HG02943 (cell line): ENCODE measurements at regions not wholly inside any gene's neighbourhood (a gene's known extent, or its start where the extent isn't known, plus 50 kb on each side); places are given as distances from the start of the nearest gene placed in this dataset.

Source experiments
- ATAC-seq: cut with Tn5 transposase; IDR thresholded peaks from one replicate; pipeline ENCODE4 v1.9.1; 2021; ENCODE audit warnings: mild to moderate bottlenecking, low read depth, moderate library complexity; ENCODE audit not compliant: unreplicated experiment

GRCh38 chr12:34288963-34289345 lies 266.7 kb downstream of the ALG10 start:
- ATAC-seq = no peak

- no peak for ATAC-seq
Measured at GRCh38 chr12:34289431-34290380, 267.4 kb downstream of the ALG10 start.

DNA sequence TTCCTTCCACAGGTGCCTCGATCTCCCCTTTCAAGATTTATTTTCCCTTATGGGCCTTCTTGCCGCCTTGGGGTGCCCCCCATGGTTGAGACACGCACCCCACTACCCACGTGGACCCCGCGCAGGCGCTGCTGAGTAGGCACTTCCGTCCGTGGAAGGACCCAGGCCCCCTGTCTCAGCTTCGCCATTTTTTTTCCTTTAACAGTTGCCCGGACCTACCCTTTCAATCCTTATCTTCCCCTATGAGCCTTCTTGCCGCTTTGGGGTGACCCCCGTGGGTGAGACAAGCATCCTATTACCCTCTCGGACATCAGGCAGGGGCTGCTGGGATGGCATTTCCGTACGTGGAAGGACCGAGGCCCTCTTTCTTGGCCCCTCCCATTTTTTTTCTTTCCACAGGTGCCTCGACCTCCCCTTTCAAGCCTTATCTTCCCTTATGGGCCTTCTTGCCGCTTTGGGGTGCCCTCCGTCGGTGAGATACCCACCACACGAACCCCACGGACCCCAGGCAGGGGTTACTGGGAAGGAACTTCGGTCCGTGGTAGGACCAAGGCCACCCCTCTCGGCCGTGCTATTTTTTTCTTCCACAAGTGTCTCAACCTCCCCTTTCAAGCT lies 268.2 kb downstream of the ALG10 start:
- no peak for ATAC-seq

DNA sequence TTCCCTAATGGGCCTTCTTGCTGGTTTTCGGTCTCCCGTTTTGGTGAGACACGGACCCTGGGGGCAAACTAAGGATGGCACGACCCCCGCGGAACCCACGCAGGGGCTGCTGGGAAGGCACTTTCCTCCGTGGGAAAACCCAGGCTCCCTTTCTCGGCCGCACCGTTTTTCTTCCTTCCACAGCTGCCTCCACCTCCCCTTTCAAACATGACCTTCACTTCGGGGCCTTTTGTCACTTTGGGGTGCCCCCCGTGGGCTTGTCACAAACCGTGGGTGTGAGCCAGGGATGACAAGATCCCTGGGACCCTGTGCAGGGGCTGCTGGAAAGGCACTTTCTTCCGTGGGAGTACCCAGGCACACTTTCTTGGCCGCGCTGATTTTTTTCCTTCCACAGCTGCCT lies 268.7 kb downstream of the ALG10 start:
- ATAC-seq = no peak

DNA sequence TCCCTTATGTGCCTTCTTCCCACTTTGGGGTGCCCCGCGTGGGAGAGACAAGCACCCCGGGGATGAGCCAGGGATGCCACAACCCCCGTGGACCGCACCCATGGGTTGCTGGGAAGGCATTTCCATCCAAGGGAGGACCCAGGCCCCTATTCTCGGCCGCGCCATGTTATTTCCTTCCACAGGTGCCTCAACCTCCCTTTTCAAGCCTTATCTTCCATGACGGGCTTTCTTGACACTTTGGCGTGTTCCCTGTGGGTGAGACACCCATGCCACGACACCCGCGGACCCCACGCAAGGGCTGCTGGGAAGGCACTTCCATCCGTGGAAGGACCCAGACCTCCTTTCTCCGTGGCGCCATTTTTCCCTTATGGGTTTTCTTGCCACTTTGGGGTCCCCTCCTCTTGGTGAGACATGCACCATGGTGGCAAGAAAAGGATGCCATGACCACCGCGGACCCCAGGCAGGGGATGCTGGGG lies 269.2 kb downstream of the ALG10 start:
- ATAC-seq = no peak

DNA sequence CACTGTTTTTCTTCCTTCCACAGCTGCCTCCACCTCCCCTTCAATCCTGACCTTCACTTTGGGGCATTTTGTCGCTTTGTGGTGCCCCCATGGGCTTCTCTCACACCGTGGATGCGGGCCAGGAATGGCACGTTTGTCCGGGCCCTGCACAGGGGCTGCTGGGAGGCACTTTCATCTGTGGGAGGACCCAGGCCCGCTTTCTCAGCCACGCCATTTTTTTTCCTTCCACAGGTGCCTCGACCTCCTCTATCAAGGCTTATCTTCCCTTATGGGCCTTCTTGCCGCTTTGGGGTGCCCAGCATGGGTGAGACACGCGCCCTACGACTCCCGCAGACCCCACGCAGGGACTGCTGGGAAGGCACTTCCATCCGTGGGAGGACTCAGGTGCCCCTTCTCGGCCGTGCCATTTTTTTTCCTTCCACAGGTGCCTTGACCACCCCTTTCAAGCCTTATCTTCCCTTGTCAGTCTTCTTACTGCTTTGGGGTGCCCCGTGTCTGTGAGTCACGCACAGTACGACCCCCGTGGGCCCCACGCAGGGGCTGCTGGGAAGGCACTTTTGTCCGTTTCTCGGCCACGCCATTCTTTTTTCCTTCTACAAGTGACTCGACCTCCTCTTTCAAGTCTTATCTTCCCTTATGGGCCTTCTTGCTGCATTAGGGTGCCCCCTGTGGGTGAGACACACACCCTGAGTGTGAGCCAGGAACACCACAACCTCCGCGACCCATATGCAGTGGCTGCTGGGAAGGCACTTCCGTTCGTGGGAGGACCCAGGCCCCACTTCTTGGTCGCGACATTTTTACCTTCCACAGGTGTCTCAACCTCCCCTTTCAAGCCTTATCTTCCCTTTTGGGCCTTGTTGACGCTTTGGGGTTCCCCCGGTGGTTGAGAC lies 270.7 kb downstream of the ALG10 start:
- no peak for ATAC-seq

DNA sequence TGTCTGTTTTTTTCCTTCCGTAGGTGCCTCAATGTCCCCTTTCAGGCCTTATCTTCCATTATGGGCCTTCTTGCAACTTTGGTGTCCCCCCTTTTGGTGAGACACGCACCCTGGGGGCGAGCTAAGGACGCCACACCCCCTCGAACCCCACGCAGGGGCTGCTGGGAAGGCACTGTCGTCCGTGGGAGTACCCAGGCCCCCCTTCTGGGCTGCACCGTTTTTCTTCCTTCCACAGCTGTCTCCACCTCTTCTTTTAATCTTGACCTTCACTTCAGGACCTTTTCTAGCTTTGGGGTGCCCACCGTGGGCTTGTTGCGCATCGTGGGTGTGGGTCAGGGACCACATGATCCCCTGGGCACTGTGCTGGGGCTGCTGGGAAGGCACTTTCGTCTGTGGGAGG lies 271.8 kb downstream of the ALG10 start:
- ATAC-seq = no peak

DNA sequence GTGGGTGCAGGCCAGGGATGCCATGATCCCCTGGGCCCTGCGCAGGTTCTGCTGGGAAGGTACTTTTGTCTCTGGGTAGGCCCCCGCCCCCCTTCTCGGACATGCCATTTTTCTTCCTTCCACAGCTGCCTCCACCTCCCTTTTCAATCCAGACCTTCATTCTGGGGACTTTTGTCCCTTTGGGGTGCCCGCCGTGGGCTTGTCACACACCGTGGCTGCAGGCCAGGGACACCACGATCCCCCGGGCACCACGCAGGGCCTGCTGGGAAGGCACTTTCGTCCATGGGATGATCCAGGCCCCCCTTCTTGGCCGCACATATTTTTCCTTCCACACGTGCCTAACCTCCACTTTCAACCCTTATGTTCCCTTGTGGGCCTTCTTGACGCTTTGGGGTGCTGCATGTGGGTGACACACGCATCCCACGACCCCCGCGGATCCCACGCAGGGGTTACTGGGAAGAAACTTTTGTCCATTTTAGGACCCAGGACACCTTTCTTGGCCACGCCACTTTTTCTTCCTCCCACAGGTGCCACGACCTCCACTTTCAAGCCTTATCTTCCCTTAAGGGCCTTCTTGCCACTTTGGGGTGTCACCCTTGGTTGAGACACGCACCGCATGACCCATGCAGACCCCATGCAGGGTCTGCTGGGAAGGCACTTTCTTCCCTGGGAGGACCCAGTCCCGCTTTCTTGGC lies 272.5 kb downstream of the ALG10 start:
- no peak for ATAC-seq

DNA sequence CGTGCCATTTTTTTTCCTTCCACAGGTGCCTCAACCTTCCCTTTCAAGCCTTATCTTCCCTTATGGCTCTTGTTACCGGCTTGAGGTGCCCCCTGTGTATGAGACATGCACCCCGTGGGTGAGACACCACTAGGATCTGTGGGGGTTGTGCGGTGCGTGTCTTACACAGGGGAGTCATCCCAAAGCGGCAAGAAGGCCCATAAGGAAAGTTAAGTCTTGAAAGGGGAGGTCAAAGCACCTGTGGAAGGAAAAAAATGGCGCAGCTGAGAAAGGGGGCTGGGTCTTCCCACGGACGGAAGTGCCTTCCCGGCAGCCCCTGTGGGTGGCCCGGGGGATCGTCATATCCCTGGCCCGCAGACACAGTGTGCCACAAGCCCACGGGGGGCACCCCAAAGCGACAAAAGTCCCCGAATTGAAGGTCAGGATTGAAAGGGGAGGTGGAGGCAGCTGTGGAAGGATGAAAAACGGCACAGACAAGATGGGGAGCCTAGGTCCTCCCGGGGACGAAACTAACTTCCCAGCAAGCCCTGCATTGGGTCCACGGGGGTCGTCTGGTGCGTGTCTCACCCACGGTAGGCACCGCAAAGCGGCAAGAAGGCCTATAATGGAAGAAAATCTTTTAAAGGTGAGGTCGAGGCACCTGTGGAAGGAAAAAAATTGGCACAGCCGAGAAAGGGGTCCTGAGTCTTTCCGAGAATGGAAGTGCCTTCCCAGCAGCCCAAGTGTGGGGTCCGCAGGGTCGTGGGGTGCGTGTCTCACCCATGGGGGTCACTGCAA lies 273.3 kb downstream of the ALG10 start:
- ATAC-seq = no peak

GRCh38 chr12:34296143-34297041 lies 274.1 kb downstream of the ALG10 start:
- no peak for ATAC-seq

DNA sequence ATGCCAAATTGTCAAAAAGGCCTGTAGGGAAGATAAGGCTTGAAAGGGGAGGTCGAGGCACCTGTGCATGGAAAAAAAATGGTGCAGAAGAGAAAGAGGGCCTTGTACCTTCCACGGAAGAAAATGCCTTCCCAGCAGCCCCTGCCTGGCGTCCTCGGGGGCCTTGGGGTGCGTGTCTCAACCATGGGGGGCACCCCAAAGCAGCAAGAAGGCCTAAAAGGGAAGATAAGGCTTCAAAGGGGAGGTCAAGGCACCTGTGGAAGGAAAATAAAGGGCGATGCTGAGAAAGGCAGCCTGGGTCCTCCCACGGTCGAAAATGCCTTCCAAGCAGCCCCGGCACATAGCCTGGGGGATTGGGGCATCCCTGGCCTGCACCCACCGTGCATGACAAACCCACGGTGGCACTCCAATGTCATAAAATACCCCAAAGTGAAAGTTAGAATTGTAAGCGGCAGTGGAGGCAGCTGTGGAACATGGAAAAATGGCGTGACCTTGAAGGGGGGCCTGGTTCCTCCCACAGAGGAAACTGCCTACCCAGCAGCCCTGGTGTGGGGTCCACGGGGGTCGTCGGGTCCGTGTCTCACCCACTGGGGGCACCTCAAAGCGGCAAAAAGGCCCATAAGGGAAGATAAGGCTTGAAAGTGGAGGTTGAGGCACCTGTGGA lies 275.0 kb downstream of the ALG10 start:
- no peak for ATAC-seq

DNA sequence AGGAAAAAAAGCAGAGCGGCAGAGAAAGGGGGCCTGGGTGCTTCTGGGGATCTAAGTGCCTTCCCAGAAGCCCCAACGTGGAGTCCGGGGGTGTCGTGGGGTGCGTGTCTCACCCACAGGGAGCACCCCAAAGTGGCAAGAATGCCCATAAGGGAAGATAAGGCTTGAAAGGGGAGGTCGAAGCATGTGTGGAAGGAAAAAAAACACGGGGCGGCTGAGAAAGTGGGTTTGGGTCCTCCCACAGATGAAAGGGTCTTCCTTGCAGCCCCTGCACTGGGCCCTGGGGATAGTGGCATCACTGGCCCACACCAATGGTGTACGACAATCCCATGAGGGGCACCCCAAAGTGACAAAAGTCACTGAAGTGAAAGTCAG lies 275.5 kb downstream of the ALG10 start:
- no peak for ATAC-seq

DNA sequence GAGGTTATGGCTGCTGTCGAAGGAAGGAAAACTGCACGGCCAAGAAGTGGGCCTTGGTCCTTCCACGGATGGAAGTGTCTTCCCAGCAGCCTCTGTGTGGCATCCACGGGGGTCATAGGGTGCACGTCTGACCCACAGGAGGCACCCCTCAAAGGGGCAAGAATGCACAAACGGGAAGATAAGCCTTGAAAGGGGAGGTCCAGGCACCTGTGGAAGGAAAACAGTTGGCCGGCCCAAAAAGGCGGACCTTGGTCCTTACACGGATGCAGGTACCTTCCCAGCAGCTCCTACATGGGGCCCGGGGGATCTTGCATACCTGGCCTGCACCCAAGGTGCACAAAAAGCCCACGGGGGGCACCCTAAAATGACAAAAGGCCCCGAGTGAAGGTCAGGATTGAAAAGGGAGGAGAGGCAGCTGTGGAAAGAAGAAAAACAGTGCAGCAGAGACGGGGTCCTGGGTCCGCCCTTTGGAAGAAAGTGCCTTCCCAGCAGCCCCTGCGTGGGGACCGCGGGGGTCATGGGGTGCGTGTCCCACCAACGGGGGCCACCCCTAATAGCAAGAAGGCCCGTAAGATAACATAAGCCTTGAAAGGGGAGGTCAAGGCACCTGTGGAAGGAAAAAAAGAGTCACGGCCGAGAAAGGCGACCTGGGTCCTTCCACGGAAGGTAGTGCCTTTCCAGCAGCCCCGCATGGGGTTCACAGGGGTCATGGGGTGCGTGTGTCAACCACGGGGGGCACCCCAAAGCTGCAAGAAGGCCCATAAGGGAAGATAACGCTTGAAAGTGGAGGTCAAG lies 276.1 kb downstream of the ALG10 start:
- no peak for ATAC-seq

- no peak for ATAC-seq
Measured at GRCh38 chr12:34298971-34299801, 276.9 kb downstream of the ALG10 start.

DNA sequence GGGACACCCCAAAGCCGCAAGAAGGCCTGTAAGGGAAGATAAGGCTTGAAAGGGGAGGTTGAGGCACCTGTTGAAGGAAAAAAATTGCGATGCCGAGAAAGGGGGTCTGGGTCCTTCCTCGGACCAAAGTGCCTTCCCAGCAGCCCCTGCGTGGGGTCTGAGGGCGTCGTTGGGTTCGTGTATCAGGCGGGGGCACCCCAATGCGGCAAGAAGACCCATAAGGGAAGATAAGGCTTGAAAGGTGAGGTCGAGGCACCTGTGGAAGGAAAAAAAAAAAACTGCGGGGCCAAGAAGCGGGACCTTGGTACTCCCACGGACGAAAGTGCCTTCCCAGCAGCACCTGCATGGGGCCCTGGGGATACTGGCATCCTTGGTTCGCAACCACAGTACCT lies 277.5 kb downstream of the ALG10 start:
- no peak for ATAC-seq
